ENCODE measurements at regions not wholly inside any gene's neighbourhood (a gene's known extent, or its start where the extent isn't known, plus 50 kb on each side); places are given as distances from the start of the nearest gene placed in this dataset.
"Not testable (repeated sequence)": the region's sequence is repeated elsewhere in the genome, so short reads cannot be mapped to it uniquely, and the experiment has no call there.

DNA sequence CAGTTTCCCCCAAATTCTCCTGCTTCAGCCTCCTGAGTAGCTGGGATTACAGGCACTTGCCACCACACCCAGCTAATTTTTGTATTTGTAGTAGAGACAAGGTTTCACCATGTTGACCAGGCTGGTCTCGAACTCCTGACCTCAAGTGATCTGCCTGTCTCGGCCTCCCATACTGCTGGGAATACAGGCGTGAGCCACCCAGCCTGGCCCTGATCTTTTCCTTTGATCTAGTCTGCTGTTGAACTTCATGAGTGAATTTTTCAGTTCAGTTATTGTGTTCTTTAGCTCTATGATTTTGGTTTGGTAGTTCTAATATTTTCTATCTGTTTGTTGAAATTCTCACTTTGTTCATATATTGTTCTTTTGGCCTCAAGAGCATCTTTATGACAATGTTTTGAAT, 83.4 kb upstream of the RAP2C start:
- not testable (repeated sequence) for H3K36me3 ChIP-seq, H3K9me3 ChIP-seq, DNase-seq, H3K4me3 ChIP-seq, H3K27me3 ChIP-seq

DNA sequence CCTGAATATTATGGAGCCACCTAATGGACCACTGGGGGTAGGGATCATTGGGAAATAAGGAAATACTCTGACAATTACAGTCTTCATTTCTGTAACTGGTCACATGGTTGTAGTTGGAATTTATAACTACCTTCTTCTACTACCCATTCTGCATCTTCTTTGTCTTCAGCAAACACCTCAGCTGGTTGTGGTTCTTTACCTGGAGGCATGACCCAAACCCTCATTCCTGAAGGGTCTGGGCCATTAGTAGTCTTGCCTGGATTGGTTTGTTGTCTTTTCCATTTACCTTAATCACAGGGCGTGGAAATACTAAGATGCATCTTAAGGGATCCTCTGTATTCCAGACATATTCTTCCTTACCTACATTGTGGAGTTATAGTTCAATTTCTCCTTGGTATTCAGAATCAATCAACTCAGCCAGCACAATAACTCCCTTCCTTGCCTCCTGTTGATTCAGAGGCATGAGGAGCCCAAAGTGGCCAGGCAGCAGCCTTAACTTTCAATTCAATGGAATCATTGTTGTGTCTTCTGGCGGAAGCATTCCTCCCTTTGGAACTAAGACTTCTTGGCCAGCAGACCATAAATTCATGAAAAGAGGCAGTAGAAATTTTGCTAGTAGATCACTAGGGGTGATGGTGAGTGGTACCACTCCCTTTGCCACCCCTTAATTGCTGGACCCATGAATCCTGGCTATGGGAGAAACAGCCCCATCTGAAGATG, 75.7 kb upstream of the RAP2C start:
- no peak overlapping the region for H3K4me3 ChIP-seq
- DNase-seq, result no peak
- no peaks in the 10 kb centered on the region for H3K27me3 ChIP-seq
- H3K36me3 ChIP-seq, result no peaks in the 10 kb centered on the region
- H3K9me3 ChIP-seq, result no peaks in the 10 kb centered on the region

DNA sequence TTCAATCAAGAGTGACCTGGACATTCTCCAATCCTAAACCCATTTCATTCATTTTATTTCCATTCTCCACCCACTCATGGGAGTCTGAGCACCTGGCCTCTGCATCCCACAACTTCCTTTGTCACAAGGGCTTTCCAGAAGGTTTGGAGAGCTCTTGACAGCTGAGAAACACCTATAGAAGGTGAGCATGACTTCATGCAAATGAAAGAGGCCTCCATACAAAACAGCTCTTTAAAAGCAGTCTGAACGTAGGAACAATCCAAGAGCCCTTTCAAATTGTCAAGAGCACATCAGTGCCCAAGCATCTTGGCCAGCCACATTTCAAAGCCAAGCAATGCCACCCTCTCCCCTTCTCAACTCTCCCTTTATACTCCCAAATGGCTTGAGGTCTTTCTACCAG, 74.9 kb upstream of the RAP2C start:
- Histone ChIP-seq H3K4me3 (no peak overlapping the region), H3K9me3 (no peaks in the 10 kb centered on the region), H3K27me3 (no peaks in the 10 kb centered on the region), H3K36me3 (no peaks in the 10 kb centered on the region)
- no peak for DNase-seq

DNA sequence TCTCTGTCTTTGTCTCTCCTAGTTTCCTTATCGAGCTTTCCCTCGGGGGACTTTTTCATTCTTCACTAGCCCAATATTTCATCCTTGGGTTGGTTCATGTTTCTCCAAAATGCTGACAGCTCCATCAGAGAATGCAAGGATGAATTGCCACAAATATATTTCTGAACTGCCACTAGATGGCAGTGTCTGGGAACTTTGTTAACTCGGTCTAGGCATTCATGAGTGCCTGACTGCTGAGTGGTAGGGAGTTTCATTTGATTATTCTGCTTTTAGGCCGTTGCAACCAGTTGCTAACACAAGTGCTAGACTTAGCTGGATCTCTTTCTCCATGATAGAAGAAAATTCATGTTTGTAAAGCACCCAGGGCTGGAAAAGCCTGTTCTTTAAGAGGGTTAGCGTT, 73.5 kb upstream of the RAP2C start:
- Histone ChIP-seq H3K9me3 (no peaks in the 10 kb centered on the region), H3K36me3 (no peaks in the 10 kb centered on the region), H3K27me3 (no peaks in the 10 kb centered on the region), H3K4me3 (no peak overlapping the region)
- peak; percentile 1 for DNase-seq

DNA sequence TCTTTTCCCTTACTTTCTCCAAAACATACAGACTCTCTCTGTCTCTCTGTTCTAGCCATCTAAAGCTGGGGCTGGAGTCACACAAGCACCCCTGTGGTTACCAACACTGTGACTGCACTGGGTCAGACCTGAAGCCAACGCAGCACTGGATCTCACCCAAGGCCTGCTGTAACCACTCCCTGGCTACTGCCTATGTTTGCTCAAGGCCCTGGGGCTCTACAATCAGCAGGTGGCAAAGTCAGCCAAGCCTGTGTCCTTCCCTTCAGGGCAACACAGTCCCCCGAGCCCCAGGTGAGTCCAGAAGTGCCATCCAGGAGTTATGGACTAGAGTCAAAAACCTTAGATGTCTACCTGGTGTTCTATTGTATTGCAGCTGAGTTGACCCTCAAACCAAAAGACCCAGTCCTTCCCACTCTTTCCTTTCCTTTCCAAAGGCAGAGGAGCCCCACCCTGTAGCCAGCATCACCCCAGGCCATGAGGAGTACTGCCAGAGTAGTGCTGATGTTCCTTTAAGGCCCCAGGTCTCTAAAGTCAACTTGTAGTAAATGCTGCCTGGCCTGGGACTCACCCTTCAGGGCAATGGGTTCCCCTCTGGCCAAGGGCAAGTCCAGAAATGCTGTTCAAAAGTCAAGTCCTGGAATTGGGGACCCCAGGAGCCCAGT, 58.8 kb upstream of the RAP2C start:
- Histone ChIP-seq H3K27me3 (no peaks in the 10 kb centered on the region), H3K4me3 (no peak overlapping the region), H3K9me3 (no peaks in the 10 kb centered on the region), H3K36me3 (no peaks in the 10 kb centered on the region)
- DNase-seq, result no peak

DNA sequence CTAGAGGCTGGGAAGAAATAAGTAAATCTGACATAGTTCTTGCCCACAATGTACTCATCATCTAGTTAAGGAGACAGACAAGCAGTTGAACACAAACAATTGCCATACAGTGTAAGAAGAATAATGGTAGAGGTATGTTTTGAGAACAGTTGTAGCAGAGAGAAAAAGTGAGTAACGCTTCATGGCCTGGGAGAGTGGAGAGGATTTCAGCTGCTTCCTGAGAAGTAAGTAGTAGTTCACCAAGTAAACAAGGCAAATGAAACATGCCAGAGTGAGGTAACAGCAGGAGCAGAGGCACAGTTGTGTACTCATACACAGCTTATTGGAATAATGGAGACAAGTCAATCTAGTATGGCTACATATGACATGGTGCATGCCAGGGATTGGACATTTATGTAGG, 53.6 kb upstream of the RAP2C start:
- no peaks in the 10 kb centered on the region for H3K9me3 ChIP-seq
- H3K36me3 ChIP-seq, result no peaks in the 10 kb centered on the region
- DNase-seq, result no peak
- H3K27me3 ChIP-seq, result no peaks in the 10 kb centered on the region
- H3K4me3 ChIP-seq, result no peak overlapping the region

DNA sequence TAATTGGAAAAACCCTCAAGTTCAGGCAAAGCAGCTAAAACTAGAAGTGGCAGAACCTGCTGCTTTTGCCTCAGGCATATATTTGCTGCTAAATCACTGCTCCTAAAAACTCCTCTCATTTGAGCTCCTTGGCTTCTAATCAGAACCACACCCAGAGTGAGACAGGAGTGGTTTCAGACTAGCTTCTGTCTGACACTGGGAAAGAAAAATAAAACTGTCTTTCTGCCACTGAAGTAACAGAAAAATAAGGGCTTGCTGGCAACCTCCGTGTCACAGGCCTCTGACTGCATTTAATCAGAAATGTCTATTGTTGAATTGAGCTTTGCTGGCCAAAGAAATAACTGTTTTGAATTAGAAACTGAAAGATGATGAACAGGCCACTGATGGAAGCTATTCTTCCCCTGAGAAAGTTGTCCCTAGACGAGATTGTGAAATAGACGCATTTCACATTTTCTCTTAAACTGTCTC, 52.1 kb upstream of the RAP2C start:
- H3K4me3 ChIP-seq, result no peak overlapping the region
- no peak for DNase-seq
- no peaks in the 10 kb centered on the region for H3K36me3 ChIP-seq

DNA sequence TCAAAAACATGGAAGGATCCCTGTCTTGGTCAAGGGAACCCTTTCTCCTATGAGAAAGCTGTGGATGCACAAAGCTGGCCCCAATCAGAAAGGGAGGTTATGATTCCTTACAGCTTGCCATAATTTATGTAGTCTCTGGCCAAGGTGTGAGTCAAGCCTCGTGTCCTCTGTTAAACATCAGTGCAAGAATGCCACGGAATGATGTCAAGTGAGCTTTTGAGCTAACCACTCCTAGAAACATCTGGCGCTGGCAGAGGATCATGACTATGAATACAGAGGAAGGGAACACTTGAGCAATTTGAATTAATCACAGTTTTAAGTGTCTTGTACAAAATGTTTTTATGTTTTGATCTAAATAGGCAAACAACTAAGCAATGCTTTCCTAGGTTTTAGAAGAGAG, 51.5 kb upstream of the RAP2C start:
- Histone ChIP-seq H3K4me3 (no peak overlapping the region), H3K9me3 (no peaks in the 10 kb centered on the region), H3K27me3 (no peaks in the 10 kb centered on the region), H3K36me3 (no peaks in the 10 kb centered on the region)
- peak; percentile 81 for DNase-seq

More for the DNA sequence above, 52.1 kb upstream of the RAP2C start:
- H3K27me3 ChIP-seq, result no peaks in the 10 kb centered on the region
- H3K9me3 ChIP-seq, result no peaks in the 10 kb centered on the region

DNA sequence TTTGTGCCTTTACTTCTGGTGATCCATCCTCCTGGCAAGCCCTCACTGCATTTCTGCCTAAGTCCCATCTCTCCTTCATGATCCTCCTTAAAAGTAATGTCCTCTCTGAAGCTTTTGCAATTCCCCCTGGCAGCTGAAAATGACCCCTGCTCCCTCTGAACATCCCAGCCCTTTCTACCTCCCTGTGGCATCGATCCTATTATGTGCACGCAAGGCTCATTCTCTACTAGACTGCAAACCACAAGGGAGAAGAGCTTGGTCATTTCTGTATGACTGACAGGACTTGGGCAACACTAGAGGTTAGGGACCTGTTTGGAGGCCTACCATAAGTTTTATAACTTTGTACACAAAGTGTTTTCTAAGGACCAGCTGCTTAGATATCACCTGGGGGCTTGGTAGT, 50.8 kb upstream of the RAP2C start:
- no peaks in the 10 kb centered on the region for H3K9me3 ChIP-seq
- DNase-seq, result no peak
- H3K36me3 ChIP-seq, result no peaks in the 10 kb centered on the region
- H3K4me3 ChIP-seq, result no peak overlapping the region
- no peaks in the 10 kb centered on the region for H3K27me3 ChIP-seq
